ENCODE measurements at regions not wholly inside any gene's neighbourhood (a gene's known extent, or its start where the extent isn't known, plus 50 kb on each side); places are given as distances from the start of the nearest gene placed in this dataset.

- TF ChIP-seq CTCF (IDR thresholded peaks at IDR 0.05; ENCODE audit: control extremely low read depth in 1 of 3, insufficient read depth in 1 of 3, low read depth in 1 of 3, low read length in 3 of 3) (no peak), JUND (IDR thresholded peaks at IDR 0.05; ENCODE audit: low read length) (no peak), POLR2AphosphoS5 (IDR thresholded peaks at IDR 0.05; ENCODE audit: low read depth, low read length) (no peak), MAFK (IDR thresholded peaks at IDR 0.05; ENCODE audit: low read depth, low read length) (no peak)
These were observed 134.4 kb downstream of the S1PR1 start for GRCh38 chr1:101371259-101371658.
